Trophoblast cell (in vitro differentiated cells and primary cell): ENCODE measurements at regions not wholly inside any gene's neighbourhood (a gene's known extent, or its start where the extent isn't known, plus 50 kb on each side); places are given as distances from the start of the nearest gene placed in this dataset.

Experiments used
- DNase-seq, 2 donors: peaks; one replicate each; pipeline ENCODE4 v3.0.0-alpha.2; 2016
- H2AFZ ChIP-seq: 2 replicates; pipeline ENCODE4 v1.6.1; 2013; ENCODE audit warnings: low read length, moderate library complexity, mild to moderate bottlenecking; ENCODE audit not compliant: insufficient read depth, poor library complexity
- H2AK5ac ChIP-seq: 2 replicates; pipeline ENCODE4 v1.6.1; 2013; ENCODE audit warnings: mild to moderate bottlenecking, low read length
- H2BK120ac ChIP-seq: 2 replicates; pipeline ENCODE4 v1.6.1; 2013; ENCODE audit warnings: low read length, mild to moderate bottlenecking, moderate library complexity; ENCODE audit not compliant: insufficient read depth, poor library complexity
- H2BK12ac ChIP-seq: 2 replicates; pipeline ENCODE4 v1.6.1; 2013; ENCODE audit warnings: mild to moderate bottlenecking, low read length, moderate library complexity
- H2BK5ac ChIP-seq: 2 replicates; pipeline ENCODE4 v1.6.1; 2013; ENCODE audit warnings: low read length, low read depth, moderate library complexity, mild to moderate bottlenecking; ENCODE audit not compliant: poor library complexity
- H3K14ac ChIP-seq: 2 replicates; pipeline ENCODE4 v1.6.1; 2013; ENCODE audit warnings: mild to moderate bottlenecking, low read length
- H3K18ac ChIP-seq: 2 replicates; pipeline ENCODE4 v1.6.1; 2013; ENCODE audit warnings: mild to moderate bottlenecking, low read length
- H3K23ac ChIP-seq: 2 replicates; pipeline ENCODE4 v1.6.1; 2013; ENCODE audit warnings: low read length
- H3K27ac ChIP-seq: 2 replicates; pipeline ENCODE4 v1.5.1; 2013; ENCODE audit warnings: low read depth, mild to moderate bottlenecking, inconsistent platforms, low read length, moderate library complexity
- H3K27me3 ChIP-seq: 2 replicates; pipeline ENCODE4 v1.6.1; 2013; ENCODE audit warnings: inconsistent platforms, mild to moderate bottlenecking, low read length, moderate library complexity; ENCODE audit not compliant: insufficient read depth
- H3K36me3 ChIP-seq, 2 experiments: 1 replicate in 1 of 2; 2 replicates in 1 of 2; pipeline ENCODE4 v1.6.1; 2013; ENCODE audit warnings: low read length in 2 of 2, mild to moderate bottlenecking in 2 of 2, moderate library complexity in 1 of 2; ENCODE audit not compliant: insufficient read depth in 2 of 2, control insufficient read depth in 1 of 2
- H3K4ac ChIP-seq: 2 replicates; pipeline ENCODE4 v1.6.1; 2013; ENCODE audit warnings: low read depth, mild to moderate bottlenecking, low read length, moderate library complexity
- H3K4me1 ChIP-seq, 2 experiments: 1 replicate in 1 of 2; 2 replicates in 1 of 2; pipeline ENCODE4 v1.6.1; 2013; ENCODE audit warnings: low read length in 2 of 2, mild to moderate bottlenecking in 2 of 2, moderate library complexity in 1 of 2; ENCODE audit not compliant: insufficient read depth in 2 of 2, control insufficient read depth in 1 of 2
- H3K4me2 ChIP-seq: 2 replicates; pipeline ENCODE4 v1.6.1; 2013; ENCODE audit warnings: inconsistent platforms, mild to moderate bottlenecking, low read length, moderate library complexity
- H3K4me3 ChIP-seq: 2 replicates; pipeline ENCODE4 v1.5.1; 2013; ENCODE audit warnings: mild to moderate bottlenecking, low read depth, low read length, inconsistent platforms
- H3K79me1 ChIP-seq: one replicate; pipeline ENCODE4 v1.6.1; 2013; ENCODE audit warnings: low read length
- H3K79me2 ChIP-seq: 2 replicates; pipeline ENCODE4 v1.6.1; 2013; ENCODE audit warnings: low read length, mild to moderate bottlenecking; ENCODE audit not compliant: control insufficient read depth, insufficient read depth, poor library complexity
- H3K9ac ChIP-seq: 2 replicates; pipeline ENCODE4 v1.6.1; 2013; ENCODE audit warnings: mild to moderate bottlenecking, low read length
- H3K9me3 ChIP-seq: 2 replicates; pipeline ENCODE4 v1.6.1; 2013; ENCODE audit warnings: low read depth, mild to moderate bottlenecking, control low read depth, inconsistent platforms, low read length; ENCODE audit not compliant: insufficient read depth
- H4K12ac ChIP-seq: 2 replicates; pipeline ENCODE4 v1.6.1; 2013; ENCODE audit warnings: low read depth, mild to moderate bottlenecking, low read length, moderate library complexity
- H4K8ac ChIP-seq: 2 replicates; pipeline ENCODE4 v1.6.1; 2013; ENCODE audit warnings: low read depth, mild to moderate bottlenecking, low read length, moderate library complexity
- H4K91ac ChIP-seq: one replicate; pipeline ENCODE4 v1.6.1; 2013; ENCODE audit warnings: low read depth, mild to moderate bottlenecking, low read length, moderate library complexity
- WGBS: extraction: QIAGEN DNeasy Blood & Tissue Kit; methylation state at CpG from one replicate; pipeline ENCODE4 v1.1.7; 2013; ENCODE audit warnings: missing lambda C conversion rate; ENCODE audit not compliant: insufficient read length, insufficient coverage; ENCODE audit errors: extremely low coverage; 5-methylcytosine and 5-hydroxymethylcytosine counted together

DNA sequence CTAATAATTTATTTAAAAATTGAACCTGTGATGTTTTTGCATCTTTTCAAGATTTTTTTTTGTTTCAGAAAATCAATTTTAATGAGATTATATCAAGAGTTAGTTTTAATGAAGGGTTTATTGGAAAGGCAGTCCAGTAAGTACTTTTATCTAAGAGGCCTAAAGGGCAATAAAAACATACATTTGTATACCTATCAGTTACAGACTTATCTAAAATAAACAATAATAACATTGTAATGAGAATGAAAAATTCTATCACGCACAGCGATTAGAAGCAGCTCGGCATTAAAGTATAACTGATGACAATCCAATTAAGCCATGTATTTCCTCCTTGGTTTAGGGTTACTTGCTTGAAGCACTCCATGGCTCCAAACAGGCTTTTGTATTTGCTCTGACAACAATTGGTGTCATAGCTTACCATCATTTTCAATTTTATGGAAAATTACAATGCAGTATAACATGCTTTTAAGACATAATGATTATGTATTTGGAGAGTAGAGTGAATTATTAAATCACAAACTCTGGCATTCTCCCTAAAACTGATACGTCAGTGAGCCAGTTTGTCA lies 629.4 kb downstream of the TSN start:
- no peaks in the 10 kb centered on the region for H3K36me3 ChIP-seq
- no peak for DNase-seq
- H3K23ac ChIP-seq, result no peak overlapping the region
- no CpG with 5 or more reads among the region's 4 CpGs for WGBS
- no peak overlapping the region for H2BK5ac ChIP-seq
- H2BK12ac ChIP-seq, result no peak overlapping the region
- no peak overlapping the region for H3K27ac ChIP-seq
- H3K4me1 ChIP-seq, result no peaks in the 10 kb centered on the region
- H3K27me3 ChIP-seq, result no peaks in the 10 kb centered on the region
- no peak overlapping the region for H3K9ac ChIP-seq
- no peak overlapping the region for H3K4me3 ChIP-seq
- no peak overlapping the region for H3K4ac ChIP-seq
- H2AFZ ChIP-seq, result no peak overlapping the region
- no peak overlapping the region for H3K18ac ChIP-seq
- peaks cover 5% of the 10 kb centered on the region for H3K9me3 ChIP-seq
- H3K79me2 ChIP-seq, result no peaks in the 10 kb centered on the region
- no peak overlapping the region for H4K12ac ChIP-seq
- no peak overlapping the region for H3K14ac ChIP-seq
- no peak overlapping the region for H2BK120ac ChIP-seq
- H3K79me1 ChIP-seq, result no peaks in the 10 kb centered on the region
- H4K8ac ChIP-seq, result no peak overlapping the region
- H2AK5ac ChIP-seq, result no peak overlapping the region
- no peak overlapping the region for H4K91ac ChIP-seq
- no peak overlapping the region for H3K4me2 ChIP-seq

DNA sequence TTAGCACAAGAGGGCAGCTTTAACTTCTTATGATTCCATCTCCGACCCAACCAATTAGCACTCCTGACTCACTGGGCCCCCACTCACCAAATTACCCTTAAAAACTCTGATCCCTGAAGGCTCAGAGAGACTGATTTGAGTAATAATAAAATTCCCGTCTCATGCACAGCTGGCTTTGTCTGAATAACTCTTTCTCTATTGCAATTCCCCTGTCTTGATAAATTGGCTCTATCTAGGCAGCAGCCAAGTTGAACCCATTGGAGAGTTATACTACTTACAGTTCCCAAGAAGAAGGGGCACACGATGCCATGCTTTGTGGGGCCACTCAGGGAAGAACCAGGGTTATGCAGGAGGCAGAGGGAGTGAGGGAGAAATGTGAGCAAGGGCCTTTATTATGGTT lies 632.8 kb downstream of the TSN start:
- Histone ChIP-seq H4K8ac (no peak overlapping the region), H3K4me1 (no peaks in the 10 kb centered on the region), H3K27me3 (no peaks in the 10 kb centered on the region), H3K14ac (no peak overlapping the region), H4K12ac (no peak overlapping the region), H2AK5ac (no peak overlapping the region), H3K27ac (no peak overlapping the region), H3K4me2 (no peak overlapping the region), H2BK120ac (no peak overlapping the region), H3K36me3 (no peaks in the 10 kb centered on the region), H3K79me1 (no peaks in the 10 kb centered on the region), H2BK12ac (no peak overlapping the region), H3K9me3 (peaks cover 5% of the 10 kb centered on the region), H4K91ac (no peak overlapping the region), H2BK5ac (no peak overlapping the region), H3K18ac (no peak overlapping the region), H2AFZ (no peak overlapping the region), H3K4me3 (no peak overlapping the region), H3K23ac (no peak overlapping the region), H3K79me2 (no peaks in the 10 kb centered on the region), H3K9ac (no peak overlapping the region), H3K4ac (no peak overlapping the region)
- DNase-seq, result no peak
- no CpG with 5 or more reads among the region's 3 CpGs for WGBS

DNA sequence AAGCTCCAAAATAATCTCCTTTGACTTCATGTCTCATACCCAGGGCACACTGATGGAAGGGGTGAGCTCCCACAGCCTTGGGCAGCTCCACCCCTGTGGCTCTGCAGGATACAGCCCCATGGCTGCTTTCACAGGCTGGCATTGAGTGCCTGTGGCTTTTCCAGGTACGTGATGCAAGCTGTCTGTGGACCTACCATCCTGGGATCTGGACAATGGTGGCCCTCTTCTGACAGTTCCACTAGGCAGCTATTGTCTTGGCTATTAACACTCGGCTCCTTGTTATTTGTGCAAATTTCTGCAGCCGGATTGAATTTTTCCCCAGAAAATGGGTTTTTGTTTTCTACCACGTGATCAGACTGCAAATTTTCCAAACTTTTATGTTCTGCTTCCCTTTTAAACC lies 634.2 kb downstream of the TSN start:
- no peak overlapping the region for H2BK5ac ChIP-seq
- WGBS, result no CpG with 5 or more reads among the region's 4 CpGs
- H3K4me2 ChIP-seq, result no peak overlapping the region
- no peak overlapping the region for H2BK120ac ChIP-seq
- H3K27me3 ChIP-seq, result no peaks in the 10 kb centered on the region
- H3K18ac ChIP-seq, result no peak overlapping the region
- no peak overlapping the region for H2AFZ ChIP-seq
- H3K27ac ChIP-seq, result no peak overlapping the region
- H3K23ac ChIP-seq, result no peak overlapping the region
- H3K79me1 ChIP-seq, result no peaks in the 10 kb centered on the region
- no peak overlapping the region for H3K4me3 ChIP-seq
- H3K4me1 ChIP-seq, result no peaks in the 10 kb centered on the region
- H3K79me2 ChIP-seq, result no peaks in the 10 kb centered on the region
- no peak overlapping the region for H2BK12ac ChIP-seq
- H4K91ac ChIP-seq, result no peak overlapping the region
- no peak for DNase-seq
- no peaks in the 10 kb centered on the region for H3K36me3 ChIP-seq
- H4K8ac ChIP-seq, result no peak overlapping the region
- no peak overlapping the region for H2AK5ac ChIP-seq
- H3K4ac ChIP-seq, result no peak overlapping the region
- H3K14ac ChIP-seq, result no peak overlapping the region
- H3K9me3 ChIP-seq, result peaks cover 5% of the 10 kb centered on the region
- H3K9ac ChIP-seq, result no peak overlapping the region
- H4K12ac ChIP-seq, result no peak overlapping the region

DNA sequence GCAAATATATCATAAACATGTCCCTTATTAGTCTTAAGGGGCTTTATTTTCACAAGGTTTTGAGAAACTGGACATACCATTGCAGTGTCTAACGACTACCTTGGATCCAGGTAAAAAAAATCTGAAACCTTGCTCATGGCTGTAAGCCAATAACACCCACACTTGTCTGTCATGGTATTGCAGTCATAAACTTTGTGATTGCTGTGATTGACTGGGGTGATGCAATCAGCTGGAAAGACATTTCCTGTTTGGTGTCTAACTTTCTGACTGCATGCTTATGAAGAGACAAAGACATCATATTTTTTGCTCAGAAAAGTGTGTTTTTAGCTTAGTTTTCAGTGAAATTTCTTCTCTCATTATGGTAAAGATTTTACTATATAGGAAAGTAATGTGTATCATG lies 635.0 kb downstream of the TSN start:
- Histone ChIP-seq H3K27me3 (no peaks in the 10 kb centered on the region), H4K12ac (no peak overlapping the region), H3K9me3 (peaks cover 5% of the 10 kb centered on the region), H3K79me1 (no peaks in the 10 kb centered on the region), H3K4ac (no peak overlapping the region), H2AFZ (no peak overlapping the region), H3K79me2 (no peaks in the 10 kb centered on the region), H4K8ac (no peak overlapping the region), H3K9ac (no peak overlapping the region), H3K4me2 (no peak overlapping the region), H3K4me3 (no peak overlapping the region), H2BK5ac (no peak overlapping the region), H3K36me3 (no peaks in the 10 kb centered on the region), H3K18ac (no peak overlapping the region), H2AK5ac (no peak overlapping the region), H3K23ac (no peak overlapping the region), H3K14ac (no peak overlapping the region), H3K27ac (no peak overlapping the region), H2BK12ac (no peak overlapping the region), H3K4me1 (no peaks in the 10 kb centered on the region), H2BK120ac (no peak overlapping the region), H4K91ac (no peak overlapping the region)
- WGBS, result no CpG with 5 or more reads among the region's 1 CpG
- DNase-seq, result no peak
